ENCODE measurements at regions not wholly inside any gene's neighbourhood (a gene's known extent, or its start where the extent isn't known, plus 50 kb on each side); places are given as distances from the start of the nearest gene placed in this dataset.

GRCh38 chr14:85911044-85911443, 381.1 kb downstream of the FLRT2 start:
- TF ChIP-seq JUNB (IDR thresholded peaks at IDR 0.05) (no peak), CREM (IDR thresholded peaks at IDR 0.05; ENCODE audit: low read depth) (no peak), GABPA (IDR thresholded peaks at IDR 0.05; ENCODE audit: low read depth) (no peak), DPF2 (IDR thresholded peaks at IDR 0.05) (no peak), SRF (IDR thresholded peaks at IDR 0.05; ENCODE audit: low read depth in 2 of 2, low read length in 2 of 2) (no peak), HCFC1 (IDR thresholded peaks at IDR 0.05; ENCODE audit: low read length) (no peak)
- TF ChIP-seq, protein P1, sequence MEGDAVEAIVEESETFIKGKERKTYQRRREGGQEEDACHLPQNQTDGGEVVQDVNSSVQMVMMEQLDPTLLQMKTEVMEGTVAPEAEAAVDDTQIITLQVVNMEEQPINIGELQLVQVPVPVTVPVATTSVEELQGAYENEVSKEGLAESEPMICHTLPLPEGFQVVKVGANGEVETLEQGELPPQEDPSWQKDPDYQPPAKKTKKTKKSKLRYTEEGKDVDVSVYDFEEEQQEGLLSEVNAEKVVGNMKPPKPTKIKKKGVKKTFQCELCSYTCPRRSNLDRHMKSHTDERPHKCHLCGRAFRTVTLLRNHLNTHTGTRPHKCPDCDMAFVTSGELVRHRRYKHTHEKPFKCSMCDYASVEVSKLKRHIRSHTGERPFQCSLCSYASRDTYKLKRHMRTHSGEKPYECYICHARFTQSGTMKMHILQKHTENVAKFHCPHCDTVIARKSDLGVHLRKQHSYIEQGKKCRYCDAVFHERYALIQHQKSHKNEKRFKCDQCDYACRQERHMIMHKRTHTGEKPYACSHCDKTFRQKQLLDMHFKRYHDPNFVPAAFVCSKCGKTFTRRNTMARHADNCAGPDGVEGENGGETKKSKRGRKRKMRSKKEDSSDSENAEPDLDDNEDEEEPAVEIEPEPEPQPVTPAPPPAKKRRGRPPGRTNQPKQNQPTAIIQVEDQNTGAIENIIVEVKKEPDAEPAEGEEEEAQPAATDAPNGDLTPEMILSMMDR (IDR thresholded peaks at IDR 0.05 in 2 of 3, conservative IDR thresholded peaks at IDR 0.05 in 1 of 3; ENCODE audit: control insufficient read depth in 2 of 3, extremely low read depth in 1 of 3, insufficient read depth in 1 of 3, low read depth in 3 of 3, low read length in 3 of 3): no peak
